Right lobe of liver (tissue), 6 donors: ENCODE measurements at regions not wholly inside any gene's neighbourhood (a gene's known extent, or its start where the extent isn't known, plus 50 kb on each side); places are given as distances from the start of the nearest gene placed in this dataset.

Experiments
- ATAC-seq, 4 donors: fragments of 200-7000 bp; cut with Tn5 transposase; one replicate each; pipeline ENCODE4 v1.9.1; 2020; ENCODE audit warnings: mild to moderate bottlenecking in 4 of 4, moderate library complexity in 4 of 4
- DNase-seq, 3 donors: peaks; one replicate each; pipeline ENCODE4 v3.0.0-alpha.2; 2020
- H3K27ac ChIP-seq, 3 donors: fragments of 200-600 bp; one replicate each; pipeline ENCODE4 v1.8.0; 2022
- H3K27me3 ChIP-seq, 2 donors: fragments of 200-600 bp; one replicate each; pipeline ENCODE4 v1.8.0; 2022
- H3K36me3 ChIP-seq, 4 donors: fragments of 200-600 bp; sonication (generic) in 1 of 4; one replicate each; pipeline versions ENCODE4 v1.5.1 to v1.8.0; 2017 to 2022; ENCODE audit warnings: control low read depth in 1 of 4
- H3K4me1 ChIP-seq, 4 donors: fragments of 200-600 bp; sonication (generic) in 1 of 4; one replicate each; pipeline versions ENCODE4 v1.5.1 to v1.8.0; 2017 to 2022; ENCODE audit warnings: control low read depth in 1 of 4
- H3K4me3 ChIP-seq, 3 donors: fragments of 200-600 bp; one replicate each; pipeline ENCODE4 v1.8.0; 2022
- H3K9me3 ChIP-seq, 4 donors: fragments of 200-600 bp; sonication (generic) in 1 of 4; one replicate each; pipeline versions ENCODE4 v1.5.1 to v1.8.0; 2017 to 2022; ENCODE audit warnings: control low read depth in 1 of 4
- CTCF ChIP-seq, 4 donors: fragments of 200-600 bp in 3 of 4; fragments of 450-650 bp in 1 of 4; IDR thresholded peaks; one replicate each; pipeline versions ENCODE4 v1.5.1 to v1.8.0; 2016 to 2022; ENCODE audit warnings: antibody characterized with exemption in 4 of 4, mild to moderate bottlenecking in 2 of 4
- POLR2A ChIP-seq: fragments of 450-650 bp; IDR thresholded peaks from one replicate; pipeline ENCODE4 v1.6.1; 2017; ENCODE audit warnings: antibody characterized with exemption, mild to moderate bottlenecking
- WGBS: methylation state at CpG from one replicate; pipeline ENCODE4 v1.1.6; 2018; ENCODE audit warnings: low coverage, low lambda C conversion rate; ENCODE audit not compliant: insufficient coverage; ENCODE audit errors: missing lambda C conversion rate; 5-methylcytosine and 5-hydroxymethylcytosine counted together
- intact Hi-C, 2 donors: fragments of 100-400 bp; cut with DNase I; formaldehyde crosslinking; loops; one replicate each; pipeline versions ENCODE4 v1.11.2 to v1.14.1; 2022
- donor health status: DM: no; HTN: yes; CAD: no.
- donor health status: DM: no; HTN: no; CAD: no.
- donor health status: DM: no; HTN: no; CAD: no.
- donor health status: DM: no; HTN: yes; CAD: no.
- donor health status: DM: no; HTN: yes; CAD: no.

GRCh38 chr2:175688243-175688642, 313.8 kb downstream of the LNPK start:
- no peak overlapping the region for H3K4me3 ChIP-seq
- ATAC-seq (no peak), DNase-seq (no peak)
- peaks cover 0 to 12% of the 10 kb centered on the region in 2 donors for H3K27me3 ChIP-seq
- no peaks in the 10 kb centered on the region for H3K9me3 ChIP-seq
- no peaks in the 10 kb centered on the region for H3K4me1 ChIP-seq
- intact Hi-C loops, result loop anchor here (10.0 kb wide), 2 partner anchors 387 to 397 kb away; partner anchors contain the start of gene EVX2 (in 1 of the 2)
- 60% methylated on average over 4 of the region's 4 CpGs for WGBS
- H3K27ac ChIP-seq, result no peak overlapping the region
- no peaks in the 10 kb centered on the region for H3K36me3 ChIP-seq
- TF ChIP-seq POLR2A, result no peak
- TF ChIP-seq CTCF (IDR thresholded peaks at IDR 0.05), result no peak

DNA sequence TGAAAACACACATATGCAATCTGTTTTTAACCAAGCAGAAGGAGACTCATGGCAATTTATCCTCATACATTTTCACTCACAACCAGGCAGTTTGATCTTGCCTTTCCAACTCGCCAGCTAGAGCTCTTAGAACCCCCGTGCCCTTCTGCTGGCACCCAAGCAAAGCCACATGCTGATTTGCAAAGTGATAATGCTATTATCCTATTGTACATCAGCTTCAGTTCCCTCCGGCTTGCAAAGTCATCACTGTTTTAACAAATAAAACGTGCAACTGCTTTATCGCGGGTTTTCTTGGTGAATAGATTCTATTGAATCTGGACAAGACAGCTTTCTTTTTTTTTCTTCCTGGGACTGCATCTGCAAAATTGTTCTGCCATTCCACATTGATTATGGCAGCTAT, 314.6 kb downstream of the LNPK start:
- Histone ChIP-seq H3K36me3 (no peaks in the 10 kb centered on the region), H3K4me1 (no peaks in the 10 kb centered on the region), H3K4me3 (no peak overlapping the region), H3K9me3 (no peaks in the 10 kb centered on the region), H3K27ac (no peak overlapping the region), H3K27me3 (peaks cover 0 to 12% of the 10 kb centered on the region in 2 donors)
- intact Hi-C loops, result loop anchor here (10.0 kb wide), 2 partner anchors 387 to 397 kb away; partner anchors contain the start of gene EVX2 (in 1 of the 2)
- no peak for ATAC-seq
- WGBS, result 52% methylated on average over 6 of the region's 6 CpGs
- TF ChIP-seq CTCF (IDR thresholded peaks at IDR 0.05) (no peak), POLR2A (no peak)
- DNase-seq, result no peak

- no peaks in the 10 kb centered on the region for H3K9me3 ChIP-seq
- 34% methylated on average over 6 of the region's 7 CpGs for WGBS
- no peaks in the 10 kb centered on the region for H3K36me3 ChIP-seq
- intact Hi-C loops, result loop anchor here (10.0 kb wide), 2 partner anchors 389 to 399 kb away; partner anchors contain the start of gene EVX2 (in 1 of the 2)
- ATAC-seq (no peak), DNase-seq (no peak)
- TF ChIP-seq POLR2A (no peak), CTCF (IDR thresholded peaks at IDR 0.05) (no peak)
- no peak overlapping the region for H3K4me3 ChIP-seq
- H3K27ac ChIP-seq, result no peak overlapping the region
- peaks cover 0 to 12% of the 10 kb centered on the region in 2 donors for H3K27me3 ChIP-seq
- no peaks in the 10 kb centered on the region for H3K4me1 ChIP-seq
These were observed 316.1 kb downstream of the LNPK start for GRCh38 chr2:175686002-175686401.

GRCh38 chr2:175684466-175684865, 317.6 kb downstream of the LNPK start:
- no peaks in the 10 kb centered on the region for H3K36me3 ChIP-seq
- no peaks in the 10 kb centered on the region for H3K9me3 ChIP-seq
- no peak overlapping the region for H3K4me3 ChIP-seq
- 59% methylated on average over 3 of the region's 4 CpGs for WGBS
- peaks cover 0 to 7% of the 10 kb centered on the region in 2 donors for H3K27me3 ChIP-seq
- intact Hi-C loops, result loop anchor here (10.0 kb wide), 2 partner anchors 390 to 400 kb away; partner anchors contain the start of gene EVX2 (in 1 of the 2)
- H3K27ac ChIP-seq, result no peak overlapping the region
- TF ChIP-seq CTCF (IDR thresholded peaks at IDR 0.05) (no peak), POLR2A (no peak)
- DNase-seq (no peak), ATAC-seq (no peak)
- no peaks in the 10 kb centered on the region for H3K4me1 ChIP-seq
